Keratinocyte (primary cell): ENCODE measurements at regions not wholly inside any gene's neighbourhood (a gene's known extent, or its start where the extent isn't known, plus 50 kb on each side); places are given as distances from the start of the nearest gene placed in this dataset.

ENCODE experiments used
- DNase-seq: peaks from one replicate; pipeline ENCODE4 v3.0.0-alpha.2; 2011; ENCODE audit warnings: low read depth, missing footprints, low spot score
- FAIRE-seq: peaks from 2 replicates; lab custom pipeline; 2011; peaks lifted over from hg19 to GRCh38; lab: Jason Lieb, UNC
- H2AFZ ChIP-seq: 2 replicates; pipeline ENCODE4 v1.6.0; 2012; ENCODE audit warnings: low read length, control low read depth, inconsistent platforms; ENCODE audit not compliant: control insufficient read depth
- H3K27ac ChIP-seq: 2 replicates; pipeline ENCODE4 v1.5.1; 2011; ENCODE audit warnings: low read length; ENCODE audit not compliant: control insufficient read depth, insufficient read depth
- H3K27me3 ChIP-seq: 3 replicates; pipeline ENCODE4 v1.6.0; 2011; ENCODE audit warnings: low read length; ENCODE audit not compliant: control insufficient read depth, insufficient read depth; ENCODE audit errors: extremely low read depth
- H3K36me3 ChIP-seq, 2 experiments: 2 replicates in 1 of 2; 3 replicates in 1 of 2; pipeline ENCODE4 v1.5.1; 2011; ENCODE audit warnings: low read length in 2 of 2, mild to moderate bottlenecking in 1 of 2; ENCODE audit not compliant: control insufficient read depth in 2 of 2, insufficient read depth in 2 of 2; ENCODE audit errors: extremely low read depth in 1 of 2
- H3K4me1 ChIP-seq: 3 replicates; pipeline ENCODE4 v1.5.1; 2011; ENCODE audit warnings: low read length; ENCODE audit not compliant: control insufficient read depth, insufficient read depth; ENCODE audit errors: extremely low read depth
- H3K4me2 ChIP-seq: 3 replicates; pipeline ENCODE4 v1.6.0; 2011; ENCODE audit warnings: low read depth, low read length; ENCODE audit not compliant: control insufficient read depth, insufficient read depth; ENCODE audit errors: extremely low read depth
- H3K4me3 ChIP-seq, 3 experiments: fragments of 200-600 bp in 1 of 3; sonication (generic) in 1 of 3; 2 replicates in 2 of 3; 3 replicates in 1 of 3; pipeline ENCODE4 v1.5.1; 2011 to 2016; ENCODE audit warnings: low read length in 3 of 3, mild to moderate bottlenecking in 3 of 3, control low read depth in 2 of 3, inconsistent platforms in 1 of 3, low read depth in 1 of 3, mixed read lengths in 1 of 3, mixed run types in 1 of 3, moderate library complexity in 1 of 3; ENCODE audit not compliant: control insufficient read depth in 2 of 3, insufficient read depth in 2 of 3; ENCODE audit errors: extremely low read depth in 1 of 3
- H3K79me2 ChIP-seq: 2 replicates; pipeline ENCODE4 v1.6.0; 2012; ENCODE audit warnings: low read length; ENCODE audit not compliant: control insufficient read depth, insufficient read depth
- H3K9ac ChIP-seq: 3 replicates; pipeline ENCODE4 v1.6.0; 2011; ENCODE audit warnings: low read length; ENCODE audit not compliant: control insufficient read depth, insufficient read depth; ENCODE audit errors: extremely low read depth
- H3K9me1 ChIP-seq: 3 replicates; pipeline ENCODE4 v1.6.0; 2011; ENCODE audit warnings: low read length; ENCODE audit not compliant: control insufficient read depth, insufficient read depth; ENCODE audit errors: extremely low read depth
- H3K9me3 ChIP-seq: 2 replicates; pipeline ENCODE4 v1.5.1; 2012; ENCODE audit warnings: low read depth, low read length; ENCODE audit not compliant: control insufficient read depth
- H4K20me1 ChIP-seq: 3 replicates; pipeline ENCODE4 v1.6.0; 2011; ENCODE audit warnings: low read length; ENCODE audit not compliant: control insufficient read depth, insufficient read depth; ENCODE audit errors: extremely low read depth
- EZH2 ChIP-seq: IDR thresholded peaks from one replicate; pipeline ENCODE4 v1.6.1; 2012; ENCODE audit warnings: inconsistent platforms, mild to moderate bottlenecking, low read length, moderate library complexity
- dilution Hi-C: fragments of 300-500 bp; cut with MboI; formaldehyde crosslinking; loops from one replicate; pipeline ENCODE4 v1.7.0; 2020; ENCODE audit warnings: low sequenced_read_pairs; ENCODE audit not compliant: extremely low pct_ligation_motif_present
- TF ChIP-seq, protein P1 (sequence below), 3 experiments: IDR thresholded peaks in 1 of 3; conservative IDR thresholded peaks in 1 of 3; optimal IDR thresholded peaks in 1 of 3; 2 replicates in 2 of 3; 3 replicates in 1 of 3; pipeline versions ENCODE3 to v1.5.1; 2011; ENCODE audit warnings: low read length in 3 of 3, mild to moderate bottlenecking in 3 of 3, moderate library complexity in 2 of 3, control low read depth in 1 of 3, inconsistent platforms in 1 of 3; ENCODE audit not compliant: insufficient read depth in 2 of 3; ENCODE audit errors: extremely low read depth in 1 of 3

DNA sequence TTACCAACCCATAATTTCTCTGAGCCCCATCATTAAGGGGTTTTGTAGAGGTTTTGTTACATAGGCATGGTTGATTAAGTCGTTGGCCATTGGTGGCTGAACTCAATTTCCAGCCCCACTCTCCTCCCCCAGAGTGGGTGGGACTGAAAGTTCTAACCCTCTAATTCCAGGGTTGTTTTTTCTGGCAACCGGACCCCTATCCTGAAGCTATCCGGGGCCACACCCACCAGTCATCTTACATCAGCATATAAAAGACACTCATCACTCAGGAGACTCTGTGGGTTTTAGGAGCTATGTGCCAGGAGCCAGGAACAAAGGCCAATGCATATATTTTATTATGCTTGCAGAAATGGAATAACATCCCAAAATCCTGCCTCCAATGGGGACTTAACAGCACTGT is 186.0 kb downstream of the NXNL2 start:
- Histone ChIP-seq H3K9me3 (no peaks in the 10 kb centered on the region), H3K27ac (no peak overlapping the region), H4K20me1 (no peaks in the 10 kb centered on the region), H3K27me3 (no peaks in the 10 kb centered on the region), H3K4me2 (no peak overlapping the region), H2AFZ (no peak overlapping the region), H3K4me3 (no peak overlapping the region), H3K79me2 (no peaks in the 10 kb centered on the region), H3K9ac (no peak overlapping the region), H3K4me1 (no peaks in the 10 kb centered on the region), H3K9me1 (no peaks in the 10 kb centered on the region), H3K36me3 (no peaks in the 10 kb centered on the region)
- DNase-seq (no peak), FAIRE-seq (no peak)
- dilution Hi-C loops: no loop called here
- TF ChIP-seq, protein P1, sequence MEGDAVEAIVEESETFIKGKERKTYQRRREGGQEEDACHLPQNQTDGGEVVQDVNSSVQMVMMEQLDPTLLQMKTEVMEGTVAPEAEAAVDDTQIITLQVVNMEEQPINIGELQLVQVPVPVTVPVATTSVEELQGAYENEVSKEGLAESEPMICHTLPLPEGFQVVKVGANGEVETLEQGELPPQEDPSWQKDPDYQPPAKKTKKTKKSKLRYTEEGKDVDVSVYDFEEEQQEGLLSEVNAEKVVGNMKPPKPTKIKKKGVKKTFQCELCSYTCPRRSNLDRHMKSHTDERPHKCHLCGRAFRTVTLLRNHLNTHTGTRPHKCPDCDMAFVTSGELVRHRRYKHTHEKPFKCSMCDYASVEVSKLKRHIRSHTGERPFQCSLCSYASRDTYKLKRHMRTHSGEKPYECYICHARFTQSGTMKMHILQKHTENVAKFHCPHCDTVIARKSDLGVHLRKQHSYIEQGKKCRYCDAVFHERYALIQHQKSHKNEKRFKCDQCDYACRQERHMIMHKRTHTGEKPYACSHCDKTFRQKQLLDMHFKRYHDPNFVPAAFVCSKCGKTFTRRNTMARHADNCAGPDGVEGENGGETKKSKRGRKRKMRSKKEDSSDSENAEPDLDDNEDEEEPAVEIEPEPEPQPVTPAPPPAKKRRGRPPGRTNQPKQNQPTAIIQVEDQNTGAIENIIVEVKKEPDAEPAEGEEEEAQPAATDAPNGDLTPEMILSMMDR (optimal IDR thresholded peaks at IDR 0.05 in 1 of 3, IDR thresholded peaks at IDR 0.05 in 1 of 3, conservative IDR thresholded peaks at IDR 0.05 in 1 of 3; ENCODE audit: extremely low read depth in 1 of 3, insufficient read depth in 2 of 3, low read length in 3 of 3): no peak
- TF ChIP-seq EZH2: no peak

DNA sequence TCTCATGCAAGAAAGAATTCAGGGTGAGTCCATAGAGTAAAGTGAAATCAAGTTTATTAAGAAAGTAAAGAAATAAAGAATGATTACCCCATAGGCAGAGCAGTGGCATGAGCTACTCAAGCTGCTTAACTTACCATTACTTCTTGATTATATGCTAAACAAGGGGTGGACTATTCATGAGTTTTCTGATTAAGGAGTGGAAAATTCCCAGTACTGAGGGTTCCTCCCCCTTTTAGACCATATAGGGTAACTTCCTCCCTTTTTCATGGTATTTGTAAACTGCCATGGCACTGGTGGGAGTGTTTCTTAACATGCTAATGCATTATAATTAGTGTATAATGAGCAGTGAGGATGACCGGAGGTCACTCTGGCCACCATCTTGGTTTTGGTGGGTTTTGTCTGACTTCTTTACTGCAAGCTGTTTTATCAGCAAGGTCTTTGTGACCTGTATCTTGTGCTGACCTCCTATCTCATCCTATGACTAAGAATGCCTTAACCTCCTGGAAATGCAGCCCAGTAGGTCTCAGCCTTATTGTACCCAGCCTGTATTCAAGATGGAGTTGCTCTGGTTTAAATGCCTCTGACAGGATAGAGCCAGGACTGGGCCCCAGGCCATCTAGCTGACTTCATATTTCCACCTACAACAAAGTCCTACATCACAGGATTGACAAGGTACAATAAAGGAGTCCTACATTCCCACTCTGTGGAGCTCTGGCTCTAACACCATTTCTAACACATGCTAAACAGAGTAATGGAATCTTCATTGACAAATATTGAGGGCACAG is 186.7 kb downstream of the NXNL2 start:
- FAIRE-seq: no peak
- H4K20me1 ChIP-seq: no peaks in the 10 kb centered on the region
- no peak overlapping the region for H3K4me2 ChIP-seq
- no peaks in the 10 kb centered on the region for H3K27me3 ChIP-seq
- H2AFZ ChIP-seq: no peak overlapping the region
- no peak overlapping the region for H3K4me3 ChIP-seq
- no peak for TF ChIP-seq EZH2
- TF ChIP-seq, protein P1 (optimal IDR thresholded peaks at IDR 0.05 in 1 of 3, IDR thresholded peaks at IDR 0.05 in 1 of 3, conservative IDR thresholded peaks at IDR 0.05 in 1 of 3; ENCODE audit: extremely low read depth in 1 of 3, insufficient read depth in 2 of 3, low read length in 3 of 3): no peak
- H3K27ac ChIP-seq: no peak overlapping the region
- no peaks in the 10 kb centered on the region for H3K9me1 ChIP-seq
- H3K79me2 ChIP-seq: no peaks in the 10 kb centered on the region
- DNase-seq: no peak
- H3K9me3 ChIP-seq: no peaks in the 10 kb centered on the region
- dilution Hi-C loops: no loop called here
- H3K36me3 ChIP-seq: no peaks in the 10 kb centered on the region
- H3K4me1 ChIP-seq: no peaks in the 10 kb centered on the region
- H3K9ac ChIP-seq: no peak overlapping the region
